Limb (tissue), 2 donors: ENCODE measurements at regions not wholly inside any gene's neighbourhood (a gene's known extent, or its start where the extent isn't known, plus 50 kb on each side); places are given as distances from the start of the nearest gene placed in this dataset.
"Not testable (repeated sequence)": the region's sequence is repeated elsewhere in the genome, so short reads cannot be mapped to it uniquely, and the experiment has no call there.

Experiments used
- DNase-seq, 2 donors: peaks; one replicate each; pipeline ENCODE4 v3.0.0-alpha.2; 2016; ENCODE audit errors: extremely low spot score in 2 of 2

DNA sequence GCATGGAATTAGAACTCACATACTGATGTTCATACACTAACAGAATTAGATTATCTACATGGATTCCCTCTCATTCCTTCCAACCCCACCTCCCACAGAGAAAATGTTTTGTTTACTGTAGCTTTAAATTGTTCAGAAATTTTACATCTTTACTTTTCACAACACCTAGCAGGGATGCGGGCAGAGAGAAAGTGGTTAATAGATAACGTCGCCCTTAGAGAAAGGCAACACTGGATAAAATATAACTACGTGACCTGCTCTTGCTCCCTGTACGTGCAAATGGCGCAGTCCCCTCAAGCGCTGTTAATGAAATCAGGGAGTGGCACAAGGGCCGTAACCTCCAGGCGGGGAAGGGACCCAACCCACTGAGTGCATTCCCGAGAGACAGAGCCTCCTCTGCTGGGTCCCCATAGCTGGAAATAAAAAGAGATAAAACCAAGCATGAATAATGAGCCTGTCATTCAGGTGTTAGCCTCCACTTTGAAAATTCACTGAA lies 125.3 kb upstream of the DAPK1 start:
- DNase-seq: no peak

GRCh38 chr9:87374023-87374919 lies 123.4 kb upstream of the DAPK1 start:
- DNase-seq: not testable (repeated sequence)

- no peak for DNase-seq
Measured at GRCh38 chr9:87375397-87376073, 122.1 kb upstream of the DAPK1 start.

GRCh38 chr9:87378676-87379075 lies 119.0 kb upstream of the DAPK1 start:
- no peak for DNase-seq

DNA sequence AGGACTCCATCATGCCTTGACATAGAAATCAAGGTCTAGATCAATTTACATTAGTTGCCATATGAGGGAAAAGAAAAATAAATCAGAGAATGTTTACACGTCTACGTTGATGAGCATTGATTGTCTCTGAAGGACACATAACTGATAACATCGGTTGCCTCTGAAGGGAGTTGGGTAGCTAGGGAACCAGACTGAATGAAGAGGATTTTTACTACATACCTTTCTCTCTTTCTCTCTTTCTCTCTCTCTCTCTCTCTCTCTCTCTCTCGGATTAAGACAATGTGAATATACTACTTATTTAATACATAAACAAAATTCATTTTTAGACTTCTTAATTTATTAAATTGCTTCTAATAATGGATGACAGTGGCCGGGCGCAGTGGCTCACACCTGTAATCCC lies 118.4 kb upstream of the DAPK1 start:
- no peak for DNase-seq

- no peak for DNase-seq
Measured at GRCh38 chr9:87381050-87381711, 116.5 kb upstream of the DAPK1 start.

GRCh38 chr9:87381746-87382145 lies 115.9 kb upstream of the DAPK1 start:
- DNase-seq: no peak

DNA sequence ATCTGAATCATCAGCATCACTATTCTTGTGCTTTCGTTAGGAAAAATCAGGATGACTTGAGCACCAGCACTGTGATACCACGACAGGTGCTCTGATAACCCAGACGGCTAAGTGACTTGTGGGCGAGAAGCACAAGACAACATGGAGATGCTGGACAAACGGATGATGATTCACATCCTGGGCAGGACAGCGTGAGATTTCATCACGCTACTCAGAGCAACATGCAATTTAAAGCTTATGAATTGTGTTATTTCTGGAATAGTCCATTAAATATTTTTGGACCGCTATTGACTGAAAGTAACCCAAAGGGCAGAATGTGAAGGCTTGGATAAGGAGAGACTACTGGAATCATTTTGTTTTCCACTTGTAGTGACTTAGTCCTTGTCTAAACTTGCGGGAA lies 114.8 kb upstream of the DAPK1 start:
- no peak for DNase-seq

GRCh38 chr9:87383344-87384150 lies 114.1 kb upstream of the DAPK1 start:
- no peak for DNase-seq

GRCh38 chr9:87386490-87387025 lies 111.1 kb upstream of the DAPK1 start:
- DNase-seq: no peak

- DNase-seq: no peak
Measured at GRCh38 chr9:87387351-87388011, 110.2 kb upstream of the DAPK1 start.

DNA sequence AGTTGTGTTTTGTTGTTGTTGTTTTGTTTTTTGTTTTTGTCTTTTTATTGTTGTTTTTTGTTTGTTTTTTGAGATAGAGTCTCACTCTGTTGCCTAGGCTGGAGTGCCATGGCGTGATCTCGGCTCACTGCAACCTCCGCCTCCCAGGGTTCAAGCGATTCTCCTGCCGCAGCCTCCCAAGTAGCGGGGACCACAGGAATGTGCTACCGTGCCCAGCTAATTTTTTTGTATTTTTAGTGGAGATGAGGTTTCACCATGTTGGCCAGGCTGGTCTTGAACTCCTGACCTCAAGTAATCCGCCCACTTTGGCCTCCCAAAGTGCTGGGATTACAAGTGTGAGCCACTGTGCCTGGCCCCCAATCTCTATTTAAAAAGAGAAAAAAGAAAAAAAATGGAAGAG lies 109.0 kb upstream of the DAPK1 start:
- not testable (repeated sequence) for DNase-seq

- no peak for DNase-seq
Measured at GRCh38 chr9:87389936-87390335, 107.7 kb upstream of the DAPK1 start.

GRCh38 chr9:87390361-87390760 lies 107.3 kb upstream of the DAPK1 start:
- no peak for DNase-seq

DNA sequence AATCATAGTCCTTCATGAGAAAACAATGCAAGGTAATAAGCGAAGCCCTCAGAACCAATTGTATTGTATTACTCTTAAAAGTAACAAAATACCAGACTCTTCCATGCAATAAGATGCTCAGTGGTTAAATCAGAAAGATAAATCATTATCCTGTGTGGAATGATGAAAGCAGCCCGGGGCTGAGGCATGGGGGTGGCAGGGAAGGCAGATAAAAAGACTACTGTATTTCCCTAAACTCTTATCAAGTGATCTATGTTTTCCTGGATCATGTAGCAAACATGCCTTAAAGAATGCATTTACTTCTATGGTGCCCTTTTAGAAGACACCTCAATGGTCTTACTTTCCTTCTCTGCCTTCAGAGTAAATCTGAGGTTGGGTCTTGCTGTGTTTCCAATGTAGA lies 105.6 kb upstream of the DAPK1 start:
- DNase-seq: no peak

GRCh38 chr9:87393706-87394230 lies 103.9 kb upstream of the DAPK1 start:
- DNase-seq: no peak

- no peak for DNase-seq
Measured at GRCh38 chr9:87395804-87396479, 101.7 kb upstream of the DAPK1 start.

GRCh38 chr9:87401681-87402080 lies 96.0 kb upstream of the DAPK1 start:
- DNase-seq: no peak

- no peak for DNase-seq
Measured at GRCh38 chr9:87402537-87402936, 95.1 kb upstream of the DAPK1 start.
